ENCODE measurements at regions not wholly inside any gene's neighbourhood (a gene's known extent, or its start where the extent isn't known, plus 50 kb on each side); places are given as distances from the start of the nearest gene placed in this dataset.

DNA sequence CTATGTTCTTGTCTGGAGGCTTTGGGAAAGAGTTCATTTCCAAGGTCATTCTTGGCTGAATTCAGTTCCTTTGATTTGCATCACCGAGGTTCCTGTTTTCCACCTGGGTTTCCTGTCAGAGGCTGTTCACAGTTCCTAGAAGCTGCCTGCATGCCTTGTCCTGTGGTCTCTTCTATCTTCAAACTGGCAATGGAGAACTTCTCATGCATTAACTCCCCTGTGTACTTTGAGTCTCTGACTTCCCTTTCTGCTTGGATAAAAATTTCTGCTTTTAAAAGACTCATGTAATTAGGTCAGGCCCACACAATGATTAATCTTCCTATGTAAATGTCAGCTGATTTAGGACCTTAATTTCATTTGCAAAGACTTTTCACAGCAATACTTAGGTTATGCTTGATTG is 499.3 kb upstream of the FANCL start:
- Histone ChIP-seq H2BK120ac (replicated peaks; ENCODE audit: low read depth, low read length) (no peak overlapping the region), H2BK20ac (ENCODE audit: low read length) (no peak overlapping the region), H2AFZ (ENCODE audit: low read length) (no peak overlapping the region), H3K79me1 (ENCODE audit: low read depth, low read length) (no peaks in the 10 kb centered on the region), H3K4me1 (replicated peaks in 1 of 4; ENCODE audit: control insufficient read depth in 3 of 4, insufficient read depth in 4 of 4, low read length in 3 of 4) (no peaks in the 10 kb centered on the region), H3K23ac (ENCODE audit: insufficient read length) (no peak overlapping the region), H3K4me2 (ENCODE audit: insufficient read depth in 1 of 2, low read depth in 2 of 2, low read length in 2 of 2) (no peak overlapping the region), H3K9me3 (ENCODE audit: insufficient read depth in 2 of 2, low read depth in 1 of 2, low read length in 1 of 2) (peaks cover 4 to 10% of the 10 kb centered on the region in 2 experiments; a peak in 3 of 4 replicates), H3K36me3 (ENCODE audit: control insufficient read depth in 2 of 4, insufficient read depth in 4 of 4, low read length in 3 of 4) (no peaks in the 10 kb centered on the region; a peak in 1 of 8 replicates), H3K27me3 (replicated peaks in 1 of 4; ENCODE audit: control insufficient read depth in 3 of 4, extremely low read depth in 1 of 4, insufficient read depth in 3 of 4, low read length in 3 of 4) (no peaks in the 10 kb centered on the region), H3K23me2 (ENCODE audit: low read depth, low read length) (no peaks in the 10 kb centered on the region), H2AK5ac (ENCODE audit: low read depth, low read length) (no peak overlapping the region), H4K5ac (ENCODE audit: insufficient read length, low read depth, low read length) (no peak overlapping the region), H3K4me3 (ENCODE audit: extremely low read depth in 1 of 4, insufficient read depth in 2 of 4, low read depth in 3 of 4, low read length in 4 of 4) (no peak overlapping the region), H3K4ac (replicated peaks; ENCODE audit: insufficient read length, low read depth, low read length) (no peak overlapping the region), H3K27ac (ENCODE audit: low read depth, low read length) (no peak overlapping the region), H4K91ac (replicated peaks; ENCODE audit: insufficient read length, low read length) (no peak overlapping the region), H3K18ac (ENCODE audit: extremely low read depth, low read length) (no peak overlapping the region), H3K9ac (replicated peaks in 1 of 4; ENCODE audit: extremely low read depth in 1 of 4, low read depth in 3 of 4, low read length in 3 of 4) (no peak overlapping the region), H3K79me2 (ENCODE audit: control insufficient read depth in 1 of 2, insufficient read depth in 2 of 2, low read length in 2 of 2) (no peaks in the 10 kb centered on the region), H4K8ac (ENCODE audit: extremely low read depth, insufficient read depth, low read length) (no peak overlapping the region), H3K56ac (replicated peaks; ENCODE audit: insufficient read length, low read depth, low read length) (no peak overlapping the region), H2BK15ac (ENCODE audit: low read length) (no peak overlapping the region), H3K14ac (ENCODE audit: insufficient read length) (no peak overlapping the region), H2BK5ac (ENCODE audit: low read depth, low read length) (no peak overlapping the region), H4K20me1 (replicated peaks in 1 of 2; ENCODE audit: control insufficient read depth in 1 of 2, insufficient read depth in 2 of 2, low read length in 2 of 2) (no peaks in the 10 kb centered on the region), H2BK12ac (ENCODE audit: low read depth, low read length) (no peak overlapping the region)
- FAIRE-seq (no peak), DNase-seq (ENCODE audit: low read depth in 1 of 2, low spot score in 2 of 2) (no peak)
- ChIA-PET CTCF (ENCODE audit: partially characterized antibody) (interaction anchor here (0.6 to 0.9 kb wide), 2 partner anchors 32 to 1028 kb away, joined by 4 read pairs; no protein-coding TSS in a partner anchor), POLR2A (ENCODE audit: partially characterized antibody) (no interaction called here)
- WGBS, 2 experiments (ENCODE audit: extremely low coverage in 1 of 2, insufficient coverage in 1 of 2, insufficient read length in 1 of 2, insufficient replicate concordance in 2 of 2, low coverage in 1 of 2, low lambda C conversion rate in 2 of 2, missing lambda C conversion rate in 1 of 2), result 100% methylated on average over 1 of the region's 1 CpG; no CpG with 5 or more reads in 1 of the 2 experiments
- TF ChIP-seq RBBP5 (IDR thresholded peaks at IDR 0.05; ENCODE audit: borderline replicate concordance, low read depth, low read length) (no peak), EP300 (IDR thresholded peaks at IDR 0.05; ENCODE audit: borderline replicate concordance in 1 of 2, low read depth in 2 of 2, low read length in 2 of 2) (no peak), FOSL1 (IDR thresholded peaks at IDR 0.05; ENCODE audit: insufficient read depth, low read depth, low read length) (no peak), JUN (IDR thresholded peaks at IDR 0.05; ENCODE audit: low read depth, low read length) (no peak), POU5F1 (IDR thresholded peaks at IDR 0.05; ENCODE audit: low read depth, low read length) (no peak), SIRT6 (IDR thresholded peaks at IDR 0.05; ENCODE audit: low read length) (no peak), SIN3A (conservative IDR thresholded peaks at IDR 0.05 in 1 of 2, IDR thresholded peaks at IDR 0.05 in 1 of 2; ENCODE audit: low read depth in 1 of 2, low read length in 2 of 2) (no peak), HDAC2 (IDR thresholded peaks at IDR 0.05; ENCODE audit: borderline replicate concordance in 1 of 2, low read depth in 2 of 2, low read length in 2 of 2) (no peak), EZH2 (IDR thresholded peaks at IDR 0.05; ENCODE audit: low read depth, low read length, severe bottlenecking) (no peak), MAFK (IDR thresholded peaks at IDR 0.05; ENCODE audit: low read depth, low read length) (no peak), RAD21 (IDR thresholded peaks at IDR 0.05 in 1 of 2, conservative IDR thresholded peaks at IDR 0.05 in 1 of 2; ENCODE audit: low read depth in 2 of 2, low read length in 2 of 2) (no peak), SP4 (IDR thresholded peaks at IDR 0.05; ENCODE audit: low read length) (no peak)
- TF ChIP-seq, protein P1, sequence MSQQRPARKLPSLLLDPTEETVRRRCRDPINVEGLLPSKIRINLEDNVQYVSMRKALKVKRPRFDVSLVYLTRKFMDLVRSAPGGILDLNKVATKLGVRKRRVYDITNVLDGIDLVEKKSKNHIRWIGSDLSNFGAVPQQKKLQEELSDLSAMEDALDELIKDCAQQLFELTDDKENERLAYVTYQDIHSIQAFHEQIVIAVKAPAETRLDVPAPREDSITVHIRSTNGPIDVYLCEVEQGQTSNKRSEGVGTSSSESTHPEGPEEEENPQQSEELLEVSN (IDR thresholded peaks at IDR 0.05), result no peak
